GM12874 (cell line): ENCODE measurements at regions not wholly inside any gene's neighbourhood (a gene's known extent, or its start where the extent isn't known, plus 50 kb on each side); places are given as distances from the start of the nearest gene placed in this dataset.

Experiments
- TF ChIP-seq, protein P1 (sequence below): IDR thresholded peaks from 2 replicates; pipeline ENCODE4 v1.5.1; 2011; ENCODE audit warnings: low read depth, mild to moderate bottlenecking, control low read depth, low read length, moderate library complexity; ENCODE audit not compliant: insufficient read depth

DNA sequence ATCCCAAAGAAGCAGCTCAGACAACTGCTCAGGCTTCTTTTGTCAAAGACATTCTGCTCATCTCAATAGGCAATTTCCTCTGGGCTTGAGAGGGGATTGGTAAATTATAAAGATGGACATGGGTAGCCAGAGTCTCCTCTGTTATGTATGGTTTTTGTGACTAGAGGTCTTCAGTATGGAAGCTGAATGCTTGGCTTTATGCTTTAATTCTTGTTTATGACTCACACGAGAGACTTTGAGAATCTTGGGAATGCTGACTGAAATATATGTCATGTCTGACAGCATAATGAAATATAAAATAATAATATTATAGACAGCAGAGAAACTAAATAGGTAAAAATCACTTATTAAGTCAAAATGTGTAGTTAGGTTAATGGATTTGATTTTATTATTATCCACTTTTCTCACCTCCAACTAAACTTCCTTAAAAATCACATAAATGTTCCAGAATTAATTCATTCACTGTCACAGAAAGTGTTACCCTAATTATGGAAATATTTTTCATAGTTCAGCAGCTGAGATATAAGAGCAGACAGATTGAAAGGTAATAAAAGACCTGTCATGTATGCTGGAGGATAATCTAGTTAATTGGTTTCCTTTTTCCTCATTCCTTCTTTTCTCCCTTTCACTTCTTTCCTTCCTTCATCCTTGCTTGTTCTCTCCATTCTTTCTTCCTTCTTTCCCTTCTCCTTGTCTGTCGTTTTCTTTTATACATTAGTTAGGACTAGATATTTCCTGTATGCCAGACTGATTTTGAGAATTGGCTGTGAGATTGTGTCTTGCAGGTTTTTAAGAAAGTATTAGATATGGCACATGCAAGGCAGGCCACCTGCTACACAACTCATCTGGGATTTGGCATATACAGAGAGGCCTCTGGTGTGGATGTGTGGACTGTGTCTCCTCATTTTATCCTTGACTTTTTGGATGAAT, 1866.1 kb upstream of the NUDT12 start:
- TF ChIP-seq, protein P1, sequence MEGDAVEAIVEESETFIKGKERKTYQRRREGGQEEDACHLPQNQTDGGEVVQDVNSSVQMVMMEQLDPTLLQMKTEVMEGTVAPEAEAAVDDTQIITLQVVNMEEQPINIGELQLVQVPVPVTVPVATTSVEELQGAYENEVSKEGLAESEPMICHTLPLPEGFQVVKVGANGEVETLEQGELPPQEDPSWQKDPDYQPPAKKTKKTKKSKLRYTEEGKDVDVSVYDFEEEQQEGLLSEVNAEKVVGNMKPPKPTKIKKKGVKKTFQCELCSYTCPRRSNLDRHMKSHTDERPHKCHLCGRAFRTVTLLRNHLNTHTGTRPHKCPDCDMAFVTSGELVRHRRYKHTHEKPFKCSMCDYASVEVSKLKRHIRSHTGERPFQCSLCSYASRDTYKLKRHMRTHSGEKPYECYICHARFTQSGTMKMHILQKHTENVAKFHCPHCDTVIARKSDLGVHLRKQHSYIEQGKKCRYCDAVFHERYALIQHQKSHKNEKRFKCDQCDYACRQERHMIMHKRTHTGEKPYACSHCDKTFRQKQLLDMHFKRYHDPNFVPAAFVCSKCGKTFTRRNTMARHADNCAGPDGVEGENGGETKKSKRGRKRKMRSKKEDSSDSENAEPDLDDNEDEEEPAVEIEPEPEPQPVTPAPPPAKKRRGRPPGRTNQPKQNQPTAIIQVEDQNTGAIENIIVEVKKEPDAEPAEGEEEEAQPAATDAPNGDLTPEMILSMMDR: no peak

DNA sequence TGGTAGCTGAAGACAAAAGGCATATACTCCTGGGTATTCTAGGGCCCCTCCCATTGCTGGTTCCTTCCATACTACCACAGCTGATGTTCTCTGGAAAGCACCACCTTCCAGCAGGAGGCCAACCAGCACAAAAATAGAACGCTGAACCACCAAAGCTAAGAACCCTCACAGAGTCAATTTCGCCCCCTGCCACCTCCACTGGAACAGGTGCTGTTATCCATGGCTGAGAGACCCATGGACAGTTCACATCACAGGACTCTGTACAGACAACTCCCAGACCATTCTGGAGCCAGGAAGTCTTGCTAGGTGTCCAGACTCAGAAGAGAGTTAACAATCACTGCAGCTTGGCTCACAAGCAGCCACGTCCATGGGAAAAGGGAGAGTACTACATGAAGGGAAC, 1851.5 kb upstream of the NUDT12 start:
- TF ChIP-seq, protein P1: no peak

DNA sequence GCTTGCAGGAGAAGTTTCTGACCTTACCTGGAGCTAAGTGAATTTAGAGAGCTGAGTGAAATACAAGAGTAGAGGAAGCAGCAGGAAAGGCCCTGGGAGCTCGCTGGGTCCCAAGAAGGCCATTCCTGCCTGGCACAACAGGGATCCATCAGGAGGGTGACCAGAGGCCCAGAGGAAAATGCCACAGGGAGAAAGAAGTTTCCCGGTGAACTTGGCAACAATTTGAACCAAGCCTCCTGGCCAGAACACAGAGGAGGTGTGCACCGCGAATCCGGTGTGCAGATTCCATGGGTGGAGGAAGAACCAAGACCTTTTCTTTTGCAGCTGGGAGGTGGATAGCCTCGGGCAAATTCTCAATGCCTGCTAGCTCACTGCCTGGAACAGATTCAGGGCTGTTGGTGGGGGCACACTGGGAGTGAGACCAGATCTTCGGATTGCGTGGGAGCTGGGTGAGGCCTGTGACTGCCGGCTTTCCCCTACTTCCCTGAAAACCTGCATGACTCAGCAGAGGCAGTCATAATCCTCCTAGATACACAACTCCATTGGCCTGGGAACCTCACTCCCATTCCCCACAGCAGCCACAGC, 1850.9 kb upstream of the NUDT12 start:
- TF ChIP-seq, protein P1: no peak

DNA sequence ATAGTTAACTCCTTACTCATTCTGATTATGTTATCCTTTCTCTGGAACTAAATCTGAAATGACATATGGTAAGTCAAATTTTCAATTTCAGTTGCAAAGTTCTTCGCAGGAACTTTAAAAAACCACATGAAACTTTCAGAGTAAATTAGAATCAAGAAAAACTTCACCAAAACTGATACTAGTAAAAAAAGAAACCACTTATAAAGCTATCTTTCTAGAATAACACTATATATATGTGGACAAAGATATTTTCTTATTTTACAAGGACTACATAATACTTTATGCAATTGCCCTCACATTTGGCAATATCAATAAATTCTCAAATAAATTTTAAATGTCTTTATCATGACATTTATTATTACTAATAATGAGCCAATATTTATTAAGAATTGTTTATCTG, 1847.1 kb upstream of the NUDT12 start:
- TF ChIP-seq, protein P1: no peak

DNA sequence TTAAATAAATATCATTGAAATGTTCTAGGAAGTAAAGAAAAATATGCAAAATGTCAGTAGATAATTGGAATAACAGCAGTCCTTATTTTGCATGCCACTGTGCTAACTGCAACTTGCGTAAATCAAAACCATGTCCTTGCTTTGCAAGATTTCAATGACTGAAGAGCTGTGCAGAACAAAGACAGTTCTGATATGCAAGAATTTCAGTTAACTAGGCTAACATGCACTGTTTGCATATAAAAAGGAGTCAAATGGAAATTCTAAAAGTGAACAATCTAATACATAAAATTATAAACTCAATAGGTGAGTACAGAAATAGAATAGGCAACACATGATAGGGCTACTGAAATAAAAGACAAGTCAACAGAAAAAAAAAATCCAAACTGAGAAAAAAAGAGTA, 1844.6 kb upstream of the NUDT12 start:
- TF ChIP-seq, protein P1: no peak

DNA sequence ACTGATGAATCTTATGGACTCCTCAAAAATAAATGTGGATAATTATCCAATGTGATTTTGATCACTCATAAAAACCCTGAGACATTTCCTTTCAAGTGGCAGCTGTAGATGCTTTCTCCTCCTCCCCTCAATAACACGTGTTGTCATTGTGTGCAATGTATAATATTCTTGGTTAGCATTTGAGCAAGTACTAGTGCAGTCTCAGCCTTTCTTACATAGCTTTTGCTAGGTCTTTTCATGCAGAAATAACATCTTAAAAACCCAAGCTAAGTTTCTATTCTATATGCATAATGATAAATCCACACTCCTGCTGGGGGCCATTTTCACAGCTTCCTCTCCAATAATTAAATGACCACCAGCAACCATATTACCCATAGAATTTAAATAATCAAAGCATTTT, 1835.2 kb upstream of the NUDT12 start:
- TF ChIP-seq, protein P1: no peak

DNA sequence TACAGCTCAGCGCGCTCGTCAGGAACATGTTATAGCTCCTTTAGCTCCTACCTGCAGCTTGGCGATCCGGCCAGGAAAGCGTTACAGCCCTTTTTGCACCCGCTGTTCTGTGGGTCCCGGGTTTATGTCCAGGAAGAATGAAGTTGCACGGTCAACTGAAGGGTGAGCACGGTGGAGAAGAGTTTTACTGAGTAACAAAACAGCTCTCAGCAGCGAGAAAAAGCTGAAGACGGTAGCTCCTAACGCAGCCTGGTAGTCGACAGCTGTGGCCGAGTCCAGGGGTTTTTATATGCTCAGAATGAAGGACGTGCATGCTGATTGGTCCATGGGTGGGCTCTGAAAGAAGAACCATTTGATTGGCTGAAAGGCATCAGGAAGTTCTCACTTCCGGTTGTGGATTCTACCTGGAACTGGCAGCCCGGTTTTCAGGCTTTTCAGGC, 1830.1 kb upstream of the NUDT12 start:
- TF ChIP-seq, protein P1: no peak
